Transverse colon (tissue), 4 donors: ENCODE measurements at regions not wholly inside any gene's neighbourhood (a gene's known extent, or its start where the extent isn't known, plus 50 kb on each side); places are given as distances from the start of the nearest gene placed in this dataset.

Source experiments
- DNase-seq: peaks from one replicate; pipeline ENCODE4 v3.0.0-alpha.2; 2019
- H3K27ac ChIP-seq, 4 donors: fragments of 200-600 bp; sonication (generic); 2 replicates each; pipeline ENCODE4 v1.5.1; 2016 to 2018; ENCODE audit warnings: inconsistent platforms in 4 of 4
- H3K27me3 ChIP-seq: fragments of 200-600 bp; sonication (generic); 2 replicates; pipeline ENCODE4 v1.5.1; 2017; ENCODE audit warnings: inconsistent platforms
- H3K36me3 ChIP-seq, 4 donors: fragments of 200-600 bp; sonication (generic); 2 replicates each; pipeline ENCODE4 v1.5.1; 2017 to 2019; ENCODE audit warnings: inconsistent platforms in 4 of 4
- H3K4me1 ChIP-seq, 4 donors: fragments of 200-600 bp; sonication (generic); 2 replicates each; pipeline ENCODE4 v1.5.1; 2017 to 2020; ENCODE audit warnings: inconsistent platforms in 4 of 4
- H3K4me3 ChIP-seq, 4 donors: fragments of 200-600 bp; sonication (generic); 1 replicate in 1 of 4; 2 replicates in 3 of 4; pipeline versions ENCODE4 v1.5.1 to v1.6.1; 2017 to 2019; ENCODE audit warnings: inconsistent platforms in 4 of 4
- H3K9me3 ChIP-seq, 2 donors: fragments of 200-600 bp; sonication (generic); 2 replicates each; pipeline ENCODE4 v1.5.1; 2017 to 2019; ENCODE audit warnings: inconsistent platforms in 2 of 2
- EP300 ChIP-seq: sonication (generic); formaldehyde crosslinking; IDR thresholded peaks from one replicate; pipeline ENCODE4 v1.6.1; 2017; ENCODE audit warnings: antibody characterized with exemption, low read depth
- POLR2A ChIP-seq: fragments of 450-650 bp; IDR thresholded peaks from one replicate; pipeline ENCODE4 v1.6.1; 2016; ENCODE audit warnings: antibody characterized with exemption, mild to moderate bottlenecking, moderate library complexity
- POLR2AphosphoS5 ChIP-seq, 3 donors: sonication (generic); formaldehyde crosslinking; IDR thresholded peaks; one replicate each; pipeline ENCODE4 v1.6.1; 2016; ENCODE audit warnings: antibody characterized with exemption in 3 of 3
- WGBS, 2 donors: methylation state at CpG; one replicate each; pipeline ENCODE4 v1.1.5; 2018; ENCODE audit warnings: low coverage in 1 of 2; 5-methylcytosine and 5-hydroxymethylcytosine counted together
- in situ Hi-C, 4 donors: fragments of 200-750 bp; cut with MboI; loops; one replicate each; pipeline versions ENCODE4 v1.15.0 to v1.15.1; 2017; ENCODE audit warnings: low sequenced_read_pairs in 3 of 4, low pct_ligation_motif_present in 1 of 4, low pct_unique_long_range_greater_than_20kb in 1 of 4
- intact Hi-C: fragments of 100-400 bp; cut with DNase I; formaldehyde crosslinking; loops from one replicate; pipeline ENCODE4 v1.15.1; 2023; ENCODE audit warnings: low total_unique reads
- TF ChIP-seq, protein P1 (sequence below), 5 experiments: fragments of 200-600 bp in 3 of 5; fragments of 450-650 bp in 2 of 5; sonication (generic) in 3 of 5; IDR thresholded peaks; 1 replicate in 2 of 5; 2 replicates in 3 of 5; pipeline ENCODE4 v1.5.1; 2016 to 2017; ENCODE audit warnings: antibody characterized with exemption in 5 of 5, inconsistent platforms in 3 of 5, mild to moderate bottlenecking in 2 of 5, moderate library complexity in 1 of 5

DNA sequence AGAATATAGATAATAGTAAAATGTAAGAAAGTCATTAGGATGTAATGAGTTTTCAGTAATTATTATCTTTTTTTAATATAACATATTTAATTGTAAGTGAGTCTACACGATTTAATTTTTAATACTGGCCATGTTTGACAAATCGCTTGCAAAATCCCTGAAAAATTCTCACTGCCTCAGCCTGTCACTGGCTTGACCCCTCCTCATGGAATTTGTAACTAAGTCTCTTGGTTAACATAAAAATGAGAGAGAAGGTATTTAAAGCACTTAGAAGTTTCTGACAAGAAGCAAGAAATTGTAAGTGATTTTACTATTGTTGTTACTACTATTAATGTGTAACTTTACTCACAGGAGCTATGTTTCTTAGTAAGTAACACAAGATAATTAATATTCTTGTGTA lies 237.9 kb upstream of the GK2 start:
- TF ChIP-seq POLR2AphosphoS5 (IDR thresholded peaks at IDR 0.05) (no peak), POLR2A (no peak), EP300 (no peak)
- no peaks in the 10 kb centered on the region for H3K36me3 ChIP-seq
- no peak for DNase-seq
- no peaks in the 10 kb centered on the region for H3K9me3 ChIP-seq
- no peaks in the 10 kb centered on the region for H3K27me3 ChIP-seq
- H3K27ac ChIP-seq: no peak overlapping the region
- intact Hi-C loops: no loop called here
- 69 to 78% methylated on average over 2 of the region's 2 CpGs for WGBS, 2 donors
- H3K4me3 ChIP-seq: no peak overlapping the region
- peaks cover 0 to 5% (median 2%) of the 10 kb centered on the region in 4 donors for H3K4me1 ChIP-seq
- in situ Hi-C loops: no loop called here

DNA sequence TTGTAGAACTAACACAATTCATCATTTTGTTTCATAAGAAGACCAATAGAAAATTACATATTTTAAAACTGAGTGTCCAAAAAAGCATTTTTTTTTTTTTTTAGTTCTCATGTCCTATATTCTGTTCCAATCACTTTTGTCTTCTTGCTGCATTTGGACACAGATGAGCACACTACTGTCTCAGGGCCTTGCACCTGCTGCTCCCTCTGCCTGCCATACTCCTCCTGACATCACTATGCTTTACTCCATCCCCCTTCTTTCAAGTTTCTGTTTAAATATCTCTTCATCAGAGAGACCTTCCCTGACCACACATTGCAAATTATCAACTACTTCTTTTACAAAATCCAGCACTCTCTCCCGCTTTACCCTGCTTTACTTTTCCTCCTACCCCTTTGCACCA lies 230.7 kb upstream of the GK2 start:
- WGBS, 2 donors: 69 to 100% methylated on average over 1 of the region's 1 CpG
- no peaks in the 10 kb centered on the region for H3K4me1 ChIP-seq

GRCh38 chr4:79636991-79637390 lies 229.0 kb upstream of the GK2 start:
- WGBS, 2 donors: 76 to 100% methylated on average over 1 of the region's 1 CpG
- TF ChIP-seq, protein P1, sequence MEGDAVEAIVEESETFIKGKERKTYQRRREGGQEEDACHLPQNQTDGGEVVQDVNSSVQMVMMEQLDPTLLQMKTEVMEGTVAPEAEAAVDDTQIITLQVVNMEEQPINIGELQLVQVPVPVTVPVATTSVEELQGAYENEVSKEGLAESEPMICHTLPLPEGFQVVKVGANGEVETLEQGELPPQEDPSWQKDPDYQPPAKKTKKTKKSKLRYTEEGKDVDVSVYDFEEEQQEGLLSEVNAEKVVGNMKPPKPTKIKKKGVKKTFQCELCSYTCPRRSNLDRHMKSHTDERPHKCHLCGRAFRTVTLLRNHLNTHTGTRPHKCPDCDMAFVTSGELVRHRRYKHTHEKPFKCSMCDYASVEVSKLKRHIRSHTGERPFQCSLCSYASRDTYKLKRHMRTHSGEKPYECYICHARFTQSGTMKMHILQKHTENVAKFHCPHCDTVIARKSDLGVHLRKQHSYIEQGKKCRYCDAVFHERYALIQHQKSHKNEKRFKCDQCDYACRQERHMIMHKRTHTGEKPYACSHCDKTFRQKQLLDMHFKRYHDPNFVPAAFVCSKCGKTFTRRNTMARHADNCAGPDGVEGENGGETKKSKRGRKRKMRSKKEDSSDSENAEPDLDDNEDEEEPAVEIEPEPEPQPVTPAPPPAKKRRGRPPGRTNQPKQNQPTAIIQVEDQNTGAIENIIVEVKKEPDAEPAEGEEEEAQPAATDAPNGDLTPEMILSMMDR (IDR thresholded peaks at IDR 0.05): no peak
- TF ChIP-seq EP300 (no peak), POLR2AphosphoS5 (IDR thresholded peaks at IDR 0.05) (no peak), POLR2A (no peak)
- Histone ChIP-seq H3K27ac (no peak overlapping the region), H3K4me3 (no peak overlapping the region), H3K4me1 (no peaks in the 10 kb centered on the region), H3K36me3 (no peaks in the 10 kb centered on the region), H3K9me3 (no peaks in the 10 kb centered on the region), H3K27me3 (no peaks in the 10 kb centered on the region)
- no peak for DNase-seq
- in situ Hi-C loops: no loop called here
- intact Hi-C loops: no loop called here

More for the DNA sequence above, 230.7 kb upstream of the GK2 start:
- Histone ChIP-seq H3K27me3 (no peaks in the 10 kb centered on the region), H3K27ac (no peak overlapping the region), H3K9me3 (no peaks in the 10 kb centered on the region), H3K36me3 (no peaks in the 10 kb centered on the region), H3K4me3 (no peak overlapping the region)
- no peak for DNase-seq
- no peak for TF ChIP-seq POLR2A
- no peak for TF ChIP-seq EP300
- TF ChIP-seq, protein P1 (IDR thresholded peaks at IDR 0.05): no peak
- no peak for TF ChIP-seq POLR2AphosphoS5 (IDR thresholded peaks at IDR 0.05)
- in situ Hi-C loops (no loop called here), intact Hi-C loops (no loop called here)

DNA sequence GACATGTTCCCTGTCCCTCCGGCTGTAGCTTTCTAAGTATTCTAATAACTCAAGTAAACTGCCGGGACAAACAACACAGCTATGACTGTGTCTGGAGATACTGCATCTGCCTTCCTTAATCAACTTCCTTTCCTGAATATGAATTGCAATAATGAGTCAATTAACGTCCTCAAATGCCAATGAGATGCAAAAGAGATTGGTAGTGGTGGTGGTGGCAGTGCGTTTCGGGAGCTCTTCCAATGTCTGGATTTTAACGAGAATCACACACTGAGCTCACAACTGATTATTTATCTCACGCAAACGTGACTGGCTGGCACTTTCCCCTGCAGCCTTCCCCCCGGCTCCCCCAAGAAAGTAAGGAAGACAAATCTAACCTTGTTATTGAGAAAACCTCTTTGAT lies 226.1 kb upstream of the GK2 start:
- Histone ChIP-seq H3K27me3 (no peaks in the 10 kb centered on the region), H3K9me3 (no peaks in the 10 kb centered on the region), H3K27ac (no peak overlapping the region), H3K4me3 (no peak overlapping the region), H3K4me1 (no peaks in the 10 kb centered on the region), H3K36me3 (no peaks in the 10 kb centered on the region)
- intact Hi-C loops (no loop called here), in situ Hi-C loops (no loop called here)
- no peak for DNase-seq
- no peak for TF ChIP-seq POLR2AphosphoS5 (IDR thresholded peaks at IDR 0.05)
- TF ChIP-seq EP300: no peak
- no peak for TF ChIP-seq POLR2A
- TF ChIP-seq, protein P1 (IDR thresholded peaks at IDR 0.05): no peak
- WGBS, 2 donors: 80 to 90% methylated on average over 9 of the region's 9 CpGs

DNA sequence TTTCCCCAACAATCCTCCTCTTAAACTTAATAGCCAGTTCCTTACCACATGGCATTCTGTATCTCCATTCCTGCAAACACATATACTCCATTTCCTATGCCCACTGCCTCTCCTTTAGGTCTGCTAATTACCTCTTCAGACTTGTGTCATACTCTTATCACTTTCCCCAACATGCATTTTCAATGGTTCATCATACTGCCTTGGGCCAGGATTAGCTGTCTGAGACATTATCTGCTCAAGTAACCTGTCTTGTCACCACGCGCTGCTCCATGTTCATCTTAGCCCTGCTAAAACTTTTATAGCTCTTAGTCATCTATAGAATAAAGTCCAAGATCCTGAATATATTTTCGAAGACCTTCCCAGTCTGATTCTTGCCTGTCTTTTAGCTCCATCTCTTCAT lies 224.1 kb upstream of the GK2 start:
- TF ChIP-seq POLR2A (no peak), EP300 (no peak), POLR2AphosphoS5 (IDR thresholded peaks at IDR 0.05) (no peak)
- TF ChIP-seq, protein P1 (IDR thresholded peaks at IDR 0.05): no peak
- H3K36me3 ChIP-seq: no peaks in the 10 kb centered on the region
- H3K4me3 ChIP-seq: no peak overlapping the region
- no peaks in the 10 kb centered on the region for H3K27me3 ChIP-seq
- no peaks in the 10 kb centered on the region for H3K9me3 ChIP-seq
- peaks cover 0 to under 1% (median 0%) of the 10 kb centered on the region in 4 donors for H3K4me1 ChIP-seq
- WGBS, 2 donors: 73 to 100% methylated on average over 3 of the region's 3 CpGs
- H3K27ac ChIP-seq: no peak overlapping the region
- intact Hi-C loops (no loop called here), in situ Hi-C loops (no loop called here)
- no peak for DNase-seq
